ENCODE measurements at regions not wholly inside any gene's neighbourhood (a gene's known extent, or its start where the extent isn't known, plus 50 kb on each side); places are given as distances from the start of the nearest gene placed in this dataset.

DNA sequence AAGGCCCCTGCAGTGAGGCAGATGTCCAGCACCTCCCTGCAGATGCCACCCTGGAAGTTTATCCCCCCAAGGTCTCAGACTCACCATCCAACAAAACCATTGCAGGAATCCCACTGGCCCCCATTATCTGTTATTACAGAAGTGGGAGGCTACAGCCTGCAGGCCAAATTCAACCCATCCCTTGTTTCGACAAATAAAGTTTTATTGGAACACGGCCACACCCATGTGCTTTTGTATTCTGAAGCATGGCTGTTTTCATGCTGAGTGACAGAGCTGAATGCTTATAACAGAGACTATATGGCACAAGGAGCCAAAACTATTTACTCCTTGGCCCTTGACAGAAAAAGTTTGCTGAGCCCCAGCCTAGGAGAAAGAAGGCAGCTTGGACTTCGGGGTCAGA lies 428.8 kb downstream of the CDK5RAP2 start:
- no peak overlapping the region for H2BK12ac ChIP-seq (ENCODE audit: insufficient read length, low read depth, low read length)
- no peaks in the 10 kb centered on the region for H4K20me1 ChIP-seq (ENCODE audit: control insufficient read depth, insufficient read depth, insufficient read length)
- H3K4me2 ChIP-seq (ENCODE audit: insufficient read depth, insufficient read length, low read length), result no peak overlapping the region
- Mint-ChIP-seq H3K9me3 (no peaks in the 10 kb centered on the region; a peak in 1 of 5 replicates), H3K36me3 (ENCODE audit: insufficient read depth in 1 of 3, low read depth in 3 of 3) (no peaks in the 10 kb centered on the region), H3K27ac (no peak overlapping the region), H3K4me3 (no peak overlapping the region), H3K4me1 (peaks cover 11 to 19% of the 10 kb centered on the region in 2 experiments), H3K27me3 (ENCODE audit: low read depth) (peaks cover 10% of the 10 kb centered on the region)
- no peak overlapping the region for H4K5ac ChIP-seq (ENCODE audit: insufficient read length, low read depth, low read length)
- no peaks in the 10 kb centered on the region for H3K9me3 ChIP-seq (ENCODE audit: control insufficient read depth, low read depth, low read length)
- H3K27me3 ChIP-seq (ENCODE audit: insufficient read depth, low read length), result no peaks in the 10 kb centered on the region
- H3K23ac ChIP-seq (ENCODE audit: insufficient read length, low read depth, low read length), result no peak overlapping the region
- H3K27ac ChIP-seq (ENCODE audit: insufficient read length, low read depth, low read length), result no peak overlapping the region
- H3T11ph ChIP-seq (ENCODE audit: low read length), result no peak overlapping the region
- no peak overlapping the region for H4K91ac ChIP-seq (ENCODE audit: insufficient read length, low read depth, low read length)
- no peaks in the 10 kb centered on the region for H3K79me1 ChIP-seq (ENCODE audit: insufficient read depth, low read depth, low read length, poor library complexity, severe bottlenecking)
- no peak overlapping the region for H2BK120ac ChIP-seq (ENCODE audit: low read depth, low read length, poor library complexity, severe bottlenecking)
- H2BK20ac ChIP-seq (ENCODE audit: low read depth, low read length, poor library complexity, severe bottlenecking), result no peak overlapping the region
- peaks cover 3% of the 10 kb centered on the region; the same call in 1 of the 2 replicates for H3K4me1 ChIP-seq (ENCODE audit: insufficient read depth, low read length)
- H3K4ac ChIP-seq (ENCODE audit: low read depth, low read length), result no peak overlapping the region
- no peak for DNase-seq
- no peak overlapping the region for H2AFZ ChIP-seq (ENCODE audit: low read length)
- no peak overlapping the region for H2AK5ac ChIP-seq (ENCODE audit: insufficient read length, low read length)
- no peak overlapping the region for H3K14ac ChIP-seq (ENCODE audit: insufficient read depth, low read length)
- no peaks in the 10 kb centered on the region for H3K79me2 ChIP-seq (ENCODE audit: insufficient read depth, low read length)
- H3K9ac ChIP-seq (ENCODE audit: extremely low read depth, insufficient read length, low read length), result no peak overlapping the region
- H4K8ac ChIP-seq (replicated peaks; ENCODE audit: insufficient read length, low read depth, low read length), result no peak overlapping the region
- H2BK5ac ChIP-seq (ENCODE audit: insufficient read length, low read length), result no peak overlapping the region
- TF ChIP-seq, protein P1, sequence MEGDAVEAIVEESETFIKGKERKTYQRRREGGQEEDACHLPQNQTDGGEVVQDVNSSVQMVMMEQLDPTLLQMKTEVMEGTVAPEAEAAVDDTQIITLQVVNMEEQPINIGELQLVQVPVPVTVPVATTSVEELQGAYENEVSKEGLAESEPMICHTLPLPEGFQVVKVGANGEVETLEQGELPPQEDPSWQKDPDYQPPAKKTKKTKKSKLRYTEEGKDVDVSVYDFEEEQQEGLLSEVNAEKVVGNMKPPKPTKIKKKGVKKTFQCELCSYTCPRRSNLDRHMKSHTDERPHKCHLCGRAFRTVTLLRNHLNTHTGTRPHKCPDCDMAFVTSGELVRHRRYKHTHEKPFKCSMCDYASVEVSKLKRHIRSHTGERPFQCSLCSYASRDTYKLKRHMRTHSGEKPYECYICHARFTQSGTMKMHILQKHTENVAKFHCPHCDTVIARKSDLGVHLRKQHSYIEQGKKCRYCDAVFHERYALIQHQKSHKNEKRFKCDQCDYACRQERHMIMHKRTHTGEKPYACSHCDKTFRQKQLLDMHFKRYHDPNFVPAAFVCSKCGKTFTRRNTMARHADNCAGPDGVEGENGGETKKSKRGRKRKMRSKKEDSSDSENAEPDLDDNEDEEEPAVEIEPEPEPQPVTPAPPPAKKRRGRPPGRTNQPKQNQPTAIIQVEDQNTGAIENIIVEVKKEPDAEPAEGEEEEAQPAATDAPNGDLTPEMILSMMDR (conservative IDR thresholded peaks at IDR 0.05), result no peak
- WGBS (ENCODE audit: extremely low coverage, insufficient read length, low lambda C conversion rate), result no CpG with 5 or more reads among the region's 3 CpGs
- no peak overlapping the region for H3K18ac ChIP-seq (ENCODE audit: insufficient read length, low read depth, low read length)
- no peak overlapping the region for H3K56ac ChIP-seq (ENCODE audit: insufficient read length, low read depth, low read length)
- H3K23me2 ChIP-seq (ENCODE audit: insufficient read length, low read depth, low read length, poor library complexity, severe bottlenecking), result no peaks in the 10 kb centered on the region
- H2BK15ac ChIP-seq (ENCODE audit: low read depth, low read length), result no peak overlapping the region

Measured in H9 (cell line).